GM12873 (cell line): ENCODE measurements at regions not wholly inside any gene's neighbourhood (a gene's known extent, or its start where the extent isn't known, plus 50 kb on each side); places are given as distances from the start of the nearest gene placed in this dataset.

ENCODE experiments used
- TF ChIP-seq, protein P1 (sequence below): IDR thresholded peaks from 2 replicates; pipeline ENCODE4 v1.5.1; 2012; ENCODE audit warnings: low read depth, mild to moderate bottlenecking, moderate library complexity, low read length, control low read depth; ENCODE audit not compliant: insufficient read depth; ENCODE audit errors: missing control alignments

DNA sequence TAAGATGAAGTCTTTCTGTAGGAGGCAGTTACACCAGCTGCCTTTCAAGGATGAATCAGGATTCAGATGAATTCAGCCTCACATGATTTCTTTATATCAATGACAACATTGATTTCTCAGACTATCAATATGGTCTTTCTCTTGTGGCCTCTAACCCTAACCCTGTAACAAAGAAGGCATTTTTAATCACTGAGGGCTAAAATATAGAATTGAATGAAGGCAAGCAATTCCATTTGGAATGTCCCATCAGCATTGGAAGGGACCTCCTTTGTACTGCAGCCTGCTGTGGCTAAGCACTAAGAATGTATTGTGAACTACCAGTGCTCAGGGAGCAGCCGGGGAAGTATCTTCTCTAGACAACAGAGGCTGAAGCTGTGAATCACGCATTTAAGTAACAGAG is 90.6 kb upstream of the FRMD6 start:
- TF ChIP-seq, protein P1, sequence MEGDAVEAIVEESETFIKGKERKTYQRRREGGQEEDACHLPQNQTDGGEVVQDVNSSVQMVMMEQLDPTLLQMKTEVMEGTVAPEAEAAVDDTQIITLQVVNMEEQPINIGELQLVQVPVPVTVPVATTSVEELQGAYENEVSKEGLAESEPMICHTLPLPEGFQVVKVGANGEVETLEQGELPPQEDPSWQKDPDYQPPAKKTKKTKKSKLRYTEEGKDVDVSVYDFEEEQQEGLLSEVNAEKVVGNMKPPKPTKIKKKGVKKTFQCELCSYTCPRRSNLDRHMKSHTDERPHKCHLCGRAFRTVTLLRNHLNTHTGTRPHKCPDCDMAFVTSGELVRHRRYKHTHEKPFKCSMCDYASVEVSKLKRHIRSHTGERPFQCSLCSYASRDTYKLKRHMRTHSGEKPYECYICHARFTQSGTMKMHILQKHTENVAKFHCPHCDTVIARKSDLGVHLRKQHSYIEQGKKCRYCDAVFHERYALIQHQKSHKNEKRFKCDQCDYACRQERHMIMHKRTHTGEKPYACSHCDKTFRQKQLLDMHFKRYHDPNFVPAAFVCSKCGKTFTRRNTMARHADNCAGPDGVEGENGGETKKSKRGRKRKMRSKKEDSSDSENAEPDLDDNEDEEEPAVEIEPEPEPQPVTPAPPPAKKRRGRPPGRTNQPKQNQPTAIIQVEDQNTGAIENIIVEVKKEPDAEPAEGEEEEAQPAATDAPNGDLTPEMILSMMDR: no peak

DNA sequence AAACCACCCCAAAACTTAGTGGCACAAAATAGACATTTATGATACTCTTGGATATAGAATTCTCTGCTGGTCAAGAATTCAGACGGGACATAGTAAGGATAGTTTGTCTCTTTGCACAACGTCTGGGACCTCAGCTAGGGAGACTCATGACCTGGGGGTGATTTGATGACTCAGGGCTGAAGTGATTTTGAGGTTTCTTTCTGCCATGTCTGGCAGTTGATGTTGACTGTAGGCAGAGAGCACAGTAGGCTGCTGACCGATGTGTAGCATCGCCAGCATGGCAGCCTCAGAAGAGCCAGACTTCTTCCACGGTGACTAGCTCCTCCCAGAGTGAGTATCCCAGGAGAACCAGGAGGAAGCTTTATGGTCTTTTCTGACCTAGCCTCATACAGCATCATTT is 88.9 kb upstream of the FRMD6 start:
- TF ChIP-seq, protein P1: no peak

DNA sequence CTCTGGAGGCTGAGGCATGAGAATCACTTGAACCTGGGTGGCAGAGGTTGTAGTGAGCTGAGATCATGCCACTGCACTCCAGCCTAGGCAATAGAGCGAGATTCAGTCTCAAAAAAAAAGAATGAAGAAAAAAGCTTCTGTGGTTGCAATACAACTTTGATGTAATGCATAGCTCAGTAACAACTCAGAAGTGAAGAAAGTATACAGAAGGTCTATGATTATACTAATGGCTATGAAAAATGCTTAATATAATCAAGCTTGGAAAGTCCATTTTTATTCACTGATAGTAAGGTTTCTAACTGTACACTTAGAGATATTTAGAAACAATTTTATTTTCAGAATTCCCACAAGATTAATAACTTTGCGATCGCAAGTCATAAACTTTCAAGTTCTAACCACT is 88.2 kb upstream of the FRMD6 start:
- TF ChIP-seq, protein P1: no peak

DNA sequence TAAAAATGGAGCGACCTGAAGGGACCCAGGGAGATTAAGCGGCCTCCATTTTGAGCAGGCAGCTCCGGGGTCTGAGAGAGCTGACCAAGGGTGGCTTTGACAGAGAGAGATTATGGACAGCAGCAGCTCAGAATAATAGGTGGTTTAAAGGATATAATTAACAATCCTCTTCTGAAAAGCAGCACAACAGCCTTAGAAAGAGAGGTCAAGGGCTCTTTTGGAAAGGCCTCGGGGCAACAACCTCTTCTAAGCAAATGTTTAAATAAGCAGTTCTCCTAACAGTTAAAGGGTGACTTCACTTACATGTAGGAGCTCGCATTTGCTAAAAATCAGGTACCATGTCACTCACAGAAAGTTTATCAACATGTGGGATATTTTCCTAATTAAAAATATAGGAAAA is 87.2 kb upstream of the FRMD6 start:
- TF ChIP-seq, protein P1: no peak

DNA sequence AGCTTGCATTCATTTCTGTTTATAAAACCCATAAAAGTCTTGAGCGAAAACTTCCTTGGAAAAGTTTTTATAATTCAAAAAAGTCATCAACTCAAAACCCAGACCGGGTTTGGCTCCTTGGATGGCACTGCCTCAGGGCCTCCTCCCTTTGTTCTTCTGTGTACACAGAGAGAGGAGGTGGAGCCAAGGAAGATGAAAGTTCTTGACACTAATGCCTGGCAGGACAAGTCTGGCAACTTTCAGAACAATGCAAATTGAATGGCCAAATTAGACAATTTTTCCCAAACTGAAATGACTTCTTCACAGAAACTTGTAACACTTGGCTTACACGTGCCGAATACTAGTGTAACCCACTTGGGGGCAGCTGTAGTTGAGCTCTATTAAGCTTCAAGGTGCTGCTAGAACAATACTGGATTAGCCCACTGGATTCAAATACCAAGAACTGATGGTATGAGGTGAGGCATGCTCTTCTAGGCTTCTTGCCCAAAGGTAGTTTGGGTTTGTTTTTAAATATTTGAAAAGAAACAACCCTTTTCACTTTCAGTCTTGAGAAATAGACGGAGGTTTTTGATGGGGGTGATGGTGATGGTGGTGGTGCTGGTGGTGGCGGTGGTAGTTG is 86.6 kb upstream of the FRMD6 start:
- TF ChIP-seq, protein P1: no peak

DNA sequence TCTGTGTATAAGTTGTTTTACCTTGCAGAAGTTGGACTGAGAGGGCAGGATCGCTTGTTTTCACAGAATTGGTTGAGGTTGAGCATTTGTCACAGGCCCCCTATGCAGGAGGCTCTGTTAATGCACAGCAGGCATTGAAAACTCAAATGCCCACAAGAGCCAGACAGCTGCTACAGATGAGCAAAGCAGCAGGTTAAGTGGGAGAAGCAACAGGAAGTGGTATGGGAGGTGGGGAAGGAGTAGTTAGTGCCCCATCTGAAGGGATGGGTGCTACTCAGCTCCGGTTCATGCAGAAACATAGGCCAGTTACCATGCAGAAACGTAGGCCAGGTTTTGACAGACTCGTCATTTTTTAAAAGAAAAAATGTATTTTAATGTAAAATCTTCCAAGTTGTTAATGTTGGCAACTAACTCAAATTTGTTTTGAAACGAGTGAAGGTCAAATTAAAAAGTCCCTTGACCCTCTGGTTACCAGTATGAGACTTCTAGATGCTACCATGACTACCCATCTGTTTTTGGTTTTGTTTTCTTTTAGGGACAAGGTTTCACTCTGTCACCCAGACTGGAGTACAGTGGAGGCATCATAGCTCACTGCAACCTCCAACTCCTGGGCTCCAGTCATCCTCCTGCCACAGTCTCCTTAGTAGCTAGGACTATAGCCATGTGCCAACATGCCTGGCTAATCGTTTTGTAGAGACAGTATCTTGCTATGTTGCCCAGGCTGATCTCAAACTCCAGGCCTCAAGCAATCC is 84.7 kb upstream of the FRMD6 start:
- TF ChIP-seq, protein P1: no peak

DNA sequence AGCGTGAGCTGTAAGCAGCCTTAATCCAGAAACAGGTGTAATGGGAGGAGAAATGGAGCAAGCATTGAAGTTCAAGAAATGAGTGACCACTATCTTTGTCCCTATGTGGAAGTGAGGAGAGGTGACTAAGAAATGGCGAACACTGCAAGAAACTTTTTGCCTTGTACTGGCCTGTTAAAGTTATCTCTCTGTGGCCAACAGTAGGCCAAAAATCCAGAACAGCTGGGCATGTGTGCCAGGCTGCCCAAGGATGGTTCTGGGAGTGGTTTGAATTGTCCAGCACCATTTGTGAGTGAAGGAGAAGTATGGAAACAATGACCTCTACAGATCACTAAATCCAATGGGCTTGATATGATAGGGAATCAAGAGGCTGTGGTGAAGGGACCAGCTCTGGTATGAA is 83.3 kb upstream of the FRMD6 start:
- TF ChIP-seq, protein P1: no peak
